GM21367 (cell line): ENCODE measurements at regions not wholly inside any gene's neighbourhood (a gene's known extent, or its start where the extent isn't known, plus 50 kb on each side); places are given as distances from the start of the nearest gene placed in this dataset.

Experiments used
- ATAC-seq: cut with Tn5 transposase; IDR thresholded peaks from one replicate; pipeline ENCODE4 v1.9.1; 2021; ENCODE audit not compliant: unreplicated experiment

DNA sequence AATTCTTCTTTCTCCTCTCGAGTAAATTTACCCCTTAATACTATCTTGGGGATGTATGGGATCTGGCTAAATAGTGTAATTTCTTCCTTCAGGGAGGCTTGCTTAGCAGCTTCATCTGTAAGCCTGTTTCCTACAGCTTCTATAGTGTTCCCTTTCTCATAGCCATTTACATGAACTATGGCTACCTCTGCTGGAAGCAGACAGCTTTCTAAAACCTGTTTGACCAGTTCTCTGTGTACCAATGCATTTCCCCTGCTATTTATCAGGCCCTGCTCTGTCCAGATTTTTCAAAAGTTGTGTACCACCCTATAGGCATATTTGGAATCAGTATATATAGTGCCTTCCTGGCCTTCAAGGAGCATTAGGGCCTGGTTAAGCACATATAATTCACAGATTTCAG, 113.6 kb upstream of the PCDH9 start:
- no peak for ATAC-seq

DNA sequence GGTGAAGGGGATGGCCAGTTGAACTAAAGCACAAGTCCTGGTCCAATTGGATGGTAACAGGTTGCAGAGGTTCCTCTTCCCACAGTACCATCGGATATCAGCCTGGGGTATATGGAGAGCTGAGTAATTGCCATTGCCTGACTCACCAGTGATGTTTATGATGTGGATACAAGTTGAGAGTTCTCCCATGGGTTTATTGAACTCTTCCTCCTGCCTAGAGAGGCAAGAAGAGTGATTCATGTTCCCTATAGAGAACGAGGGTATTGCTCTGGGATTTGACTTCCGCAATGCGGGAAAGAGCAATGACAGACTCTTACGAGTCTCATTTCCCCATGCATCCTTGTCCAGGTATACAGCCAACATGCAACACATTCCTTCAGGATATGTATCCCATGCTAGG, 111.3 kb upstream of the PCDH9 start:
- ATAC-seq = no peak

DNA sequence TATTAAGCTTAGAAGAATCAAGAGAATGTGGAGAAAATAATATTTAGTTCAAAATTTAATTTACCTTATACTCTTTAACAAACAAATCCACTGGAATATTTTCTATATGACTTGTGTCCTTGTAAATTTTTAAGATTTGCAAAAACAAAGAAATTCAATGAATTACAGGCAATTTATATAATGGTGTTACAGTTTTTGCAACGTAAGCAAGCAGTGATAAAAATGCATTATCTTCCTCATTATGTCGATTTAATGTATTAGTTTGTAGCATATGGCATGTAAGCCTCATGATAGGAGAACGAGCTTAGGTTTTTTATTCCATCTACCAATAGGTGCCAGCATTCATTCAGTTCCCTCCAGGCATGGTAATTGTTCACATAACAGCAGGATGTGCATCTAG, 100.0 kb upstream of the PCDH9 start:
- no peak for ATAC-seq

DNA sequence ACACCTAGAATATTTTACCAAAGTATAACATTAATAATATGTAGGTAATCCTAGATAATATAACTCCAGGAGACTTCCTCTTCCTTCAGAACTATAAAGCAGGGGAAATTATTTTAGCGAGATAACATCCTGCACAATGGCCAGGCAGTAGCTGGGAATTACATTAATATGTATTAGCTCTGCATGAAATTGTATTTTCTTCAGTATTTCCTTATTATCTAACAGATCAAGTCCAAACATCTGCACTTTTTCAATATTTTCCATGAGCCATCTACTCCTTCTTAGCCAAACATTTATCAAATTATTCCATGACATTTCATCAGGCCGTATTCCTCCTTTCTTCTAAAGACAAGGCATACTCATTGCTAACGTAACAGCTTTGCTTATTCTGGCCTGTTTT, 98.8 kb upstream of the PCDH9 start:
- no peak for ATAC-seq

DNA sequence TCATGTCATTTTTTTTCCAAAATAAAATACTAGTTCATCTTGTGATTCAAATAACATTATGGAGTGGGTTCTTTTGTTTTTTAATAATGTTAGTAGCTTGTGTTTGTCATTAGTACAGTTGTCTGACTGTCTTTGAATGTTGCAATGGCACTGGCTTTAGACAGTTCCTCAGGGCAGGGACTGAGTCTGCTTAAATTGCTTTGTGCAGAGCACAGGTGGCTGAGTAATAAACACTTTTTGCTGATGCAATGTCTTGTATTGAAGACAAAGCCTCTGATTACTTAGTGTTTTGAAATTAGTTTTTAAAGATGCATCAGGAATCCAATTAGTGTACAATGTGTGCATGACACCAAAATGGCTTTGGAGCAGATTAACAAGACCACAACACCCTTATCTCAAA, 88.7 kb upstream of the PCDH9 start:
- ATAC-seq = no peak

DNA sequence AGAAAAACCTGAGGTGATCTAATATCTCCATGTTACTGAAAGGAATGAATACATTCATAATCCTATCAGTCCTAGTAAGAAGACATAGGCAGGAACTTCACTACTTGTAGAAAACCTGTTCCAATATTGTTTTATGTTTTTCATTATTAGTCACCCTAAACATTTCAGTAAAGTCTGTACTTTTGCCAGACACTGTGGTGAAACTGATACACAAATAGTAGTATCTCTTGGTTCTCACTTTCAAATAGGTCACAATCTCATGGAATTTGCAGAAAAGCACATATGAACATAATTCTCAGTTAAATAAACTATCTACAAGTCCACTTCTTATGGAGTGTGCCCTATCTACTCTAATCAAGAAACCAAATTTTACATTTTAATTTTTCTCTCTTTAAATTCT, 88.3 kb upstream of the PCDH9 start:
- ATAC-seq = no peak

DNA sequence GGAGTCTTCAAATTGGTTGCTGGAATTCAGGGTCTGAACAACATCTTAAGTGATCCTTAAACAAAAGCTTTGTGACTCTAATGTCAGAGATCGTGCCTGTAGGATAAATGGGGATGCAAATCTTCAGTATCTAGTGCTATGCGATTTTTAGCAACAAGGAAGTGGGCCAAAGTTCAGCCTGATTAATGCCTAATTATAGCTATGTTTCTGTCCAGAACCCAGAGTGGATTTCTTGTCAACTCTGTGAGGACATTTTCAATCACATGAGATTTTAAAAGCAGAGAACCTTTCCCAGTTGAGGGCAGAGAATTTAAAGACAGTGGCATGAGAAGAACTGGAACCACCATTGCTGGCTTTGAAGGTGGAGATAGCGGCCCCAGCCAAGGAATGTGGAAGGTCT, 84.3 kb upstream of the PCDH9 start:
- ATAC-seq = no peak

DNA sequence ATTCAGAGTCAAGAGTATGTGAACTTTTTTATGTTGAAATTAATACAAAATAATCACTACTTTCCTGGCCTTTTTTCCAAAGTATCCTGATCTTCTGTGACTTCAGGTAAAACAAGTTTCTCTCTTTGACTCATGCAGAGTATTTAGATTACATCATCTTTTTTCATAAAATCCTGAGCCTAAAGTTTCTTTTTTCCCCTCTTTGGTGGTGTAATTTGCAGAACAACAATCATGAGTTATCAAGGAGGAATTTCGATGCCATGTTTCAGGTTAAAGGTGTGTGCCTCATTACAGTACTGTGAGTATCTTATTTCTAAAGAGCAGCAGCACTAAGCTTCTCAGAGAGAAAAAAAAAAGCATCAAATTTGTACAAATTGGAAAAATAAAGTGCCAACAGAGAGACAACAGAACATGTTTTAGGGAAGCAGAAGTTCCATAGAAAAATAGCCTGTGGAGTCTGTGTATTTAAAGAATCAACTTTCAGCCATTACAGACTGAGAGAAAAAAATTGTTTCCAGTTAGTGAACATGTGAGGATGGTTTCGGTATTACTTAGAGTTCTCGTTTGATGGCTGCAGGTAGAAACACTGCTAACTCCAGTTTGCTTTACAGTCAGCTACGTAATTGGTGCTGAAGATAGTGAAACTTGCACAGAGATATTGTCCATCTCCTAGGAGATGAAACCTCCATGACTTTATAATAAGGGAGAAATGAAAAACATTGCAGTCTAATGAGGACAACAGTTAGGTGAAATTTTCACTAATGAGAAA, 78.1 kb upstream of the PCDH9 start:
- ATAC-seq = no peak

DNA sequence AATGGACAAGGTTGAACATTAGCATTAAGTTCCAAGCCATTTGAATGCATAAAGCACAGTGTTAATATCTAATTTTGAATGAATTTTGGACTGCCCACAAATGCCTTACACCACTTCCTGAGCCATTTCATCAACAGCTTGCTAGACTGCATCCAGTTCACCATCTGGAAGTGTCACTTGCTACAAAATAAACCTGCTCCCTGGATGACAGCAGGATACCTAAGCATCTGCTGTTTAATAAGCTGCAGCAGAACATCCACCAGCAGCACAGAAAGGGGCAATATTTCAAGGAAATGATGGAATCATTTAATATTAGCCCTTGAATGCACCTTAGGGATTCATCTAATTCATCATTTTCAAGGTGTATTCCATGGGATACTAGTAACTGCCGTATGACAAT, 76.6 kb upstream of the PCDH9 start:
- ATAC-seq = no peak

DNA sequence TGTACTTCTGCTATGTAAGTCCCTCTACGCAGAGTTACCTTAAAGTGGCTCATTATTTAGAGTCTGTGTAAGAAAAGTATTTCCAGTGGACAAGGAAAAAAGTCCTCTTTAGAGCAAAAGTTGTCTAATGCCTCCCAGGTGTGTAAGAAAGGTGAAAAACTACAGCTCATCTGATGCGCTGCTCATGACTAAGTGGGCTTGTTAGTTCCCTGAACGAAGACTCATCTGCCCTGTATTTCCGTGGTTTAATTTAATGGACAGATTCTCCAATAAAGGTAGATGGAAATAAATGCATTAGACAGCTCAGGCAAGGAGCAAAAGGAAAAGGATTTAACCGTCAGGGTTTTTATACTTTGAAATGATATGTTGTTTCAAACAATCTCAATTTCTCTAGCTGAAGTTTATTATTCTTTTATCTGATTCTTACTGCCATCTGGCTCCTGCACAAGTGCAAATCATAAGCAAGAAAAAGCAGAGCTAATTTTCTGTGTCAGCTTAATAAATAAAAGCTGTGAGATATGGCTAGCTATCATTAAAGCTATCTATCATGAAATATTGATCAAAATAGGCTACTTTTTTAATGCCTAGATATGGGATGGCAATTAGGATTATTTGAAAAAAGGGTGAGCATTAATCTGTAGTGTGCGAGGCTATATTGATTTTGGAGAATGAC, 73.7 kb upstream of the PCDH9 start:
- ATAC-seq = no peak

DNA sequence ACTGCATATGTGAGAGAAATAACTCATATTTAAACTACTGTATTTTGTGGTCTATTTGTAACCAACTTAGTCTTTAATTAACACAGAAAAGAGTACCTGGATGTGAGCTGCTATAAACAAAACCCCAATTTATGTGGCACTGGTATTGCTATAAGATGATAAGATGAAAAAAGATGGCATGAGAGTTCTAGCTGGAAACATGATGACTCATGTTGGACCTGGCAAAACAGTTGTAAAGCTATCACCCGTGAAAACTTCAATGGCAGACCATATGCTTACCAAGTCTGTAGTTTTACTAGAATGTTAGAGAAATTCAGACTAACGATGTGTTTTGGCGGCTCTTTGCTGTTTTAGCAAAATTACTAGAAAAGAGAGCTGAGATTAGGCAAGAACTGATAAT, 69.6 kb upstream of the PCDH9 start:
- no peak for ATAC-seq

DNA sequence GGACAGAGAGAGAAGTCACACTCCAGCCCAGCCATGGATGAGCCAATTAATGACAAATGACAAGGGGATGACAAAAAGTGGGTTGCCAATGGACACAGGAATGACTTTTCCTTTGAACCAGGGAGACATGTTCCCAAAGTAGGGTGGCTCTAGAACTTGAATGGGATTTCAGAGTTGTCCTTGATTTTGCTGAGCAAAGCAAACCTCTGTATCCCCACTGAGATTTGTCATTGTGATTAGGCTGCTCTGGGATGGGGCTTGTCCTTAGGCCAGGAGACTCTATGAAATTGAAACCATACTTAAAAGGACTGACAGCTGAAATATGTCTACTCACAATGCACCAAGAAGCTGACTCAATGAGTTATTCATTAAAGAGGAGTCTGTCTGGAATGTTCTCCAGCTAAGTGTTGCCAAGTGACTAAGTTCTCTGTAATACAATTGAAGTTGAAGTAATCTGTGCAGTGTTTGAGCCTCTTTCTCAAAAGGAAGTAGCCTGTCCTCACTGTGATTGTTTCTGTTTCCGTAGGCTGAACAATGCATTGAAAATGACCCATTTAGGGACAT, 69.0 kb upstream of the PCDH9 start:
- no peak for ATAC-seq

DNA sequence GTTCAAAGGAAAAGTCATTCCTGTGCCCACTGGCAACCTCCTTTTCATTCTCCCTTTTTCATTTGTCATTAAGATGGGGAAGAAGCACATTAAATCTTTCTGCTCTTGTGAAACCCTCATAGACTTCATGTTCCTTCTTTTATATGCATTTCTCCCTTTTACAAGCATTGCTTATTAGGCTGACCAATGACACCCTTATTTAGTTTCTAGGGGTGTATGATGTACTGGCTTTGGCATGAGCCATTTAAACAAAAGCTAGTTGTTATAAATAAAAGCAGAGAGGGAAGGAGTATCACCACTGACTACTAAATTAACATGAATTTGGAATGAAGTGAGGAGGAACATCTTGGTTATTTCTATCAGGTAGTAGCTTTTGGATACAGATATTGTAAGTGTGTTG, 68.2 kb upstream of the PCDH9 start:
- no peak for ATAC-seq

DNA sequence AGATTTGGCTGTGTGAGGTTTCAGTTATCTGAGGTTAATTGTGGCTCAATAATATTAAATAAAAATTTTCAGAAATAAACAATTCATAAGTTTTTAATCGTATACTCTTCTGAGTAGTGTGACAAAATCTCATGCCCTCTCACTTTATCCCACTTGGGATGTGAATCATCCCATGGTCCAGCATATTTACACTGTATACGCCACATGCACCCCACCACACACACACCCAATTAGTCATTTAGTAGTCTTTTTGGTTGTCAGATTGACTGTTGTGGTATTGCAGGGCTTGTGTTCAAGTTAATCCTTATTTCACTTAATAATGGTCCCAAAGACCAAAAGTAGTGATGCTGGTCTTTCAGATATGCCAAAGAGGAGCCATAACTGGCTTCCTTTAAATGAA, 66.4 kb upstream of the PCDH9 start:
- no peak for ATAC-seq

DNA sequence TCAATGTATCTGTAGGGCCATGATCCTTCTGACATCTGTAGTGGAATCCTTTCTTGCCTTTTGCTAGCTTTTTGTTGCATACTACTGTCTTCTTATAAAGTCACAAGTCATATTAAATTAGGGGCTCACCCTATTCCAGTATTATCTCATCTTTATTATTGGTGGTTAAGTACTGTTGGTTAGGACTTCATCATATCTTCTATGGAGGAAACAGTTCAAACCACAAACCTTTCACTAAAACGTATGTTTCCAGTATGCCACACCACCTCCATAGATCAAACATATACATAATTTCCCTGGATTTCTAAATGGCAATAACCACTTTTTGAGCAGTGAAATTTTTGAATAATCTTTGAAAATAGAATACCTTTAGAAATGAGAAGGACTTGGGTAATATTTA, 62.8 kb upstream of the PCDH9 start:
- no peak for ATAC-seq

DNA sequence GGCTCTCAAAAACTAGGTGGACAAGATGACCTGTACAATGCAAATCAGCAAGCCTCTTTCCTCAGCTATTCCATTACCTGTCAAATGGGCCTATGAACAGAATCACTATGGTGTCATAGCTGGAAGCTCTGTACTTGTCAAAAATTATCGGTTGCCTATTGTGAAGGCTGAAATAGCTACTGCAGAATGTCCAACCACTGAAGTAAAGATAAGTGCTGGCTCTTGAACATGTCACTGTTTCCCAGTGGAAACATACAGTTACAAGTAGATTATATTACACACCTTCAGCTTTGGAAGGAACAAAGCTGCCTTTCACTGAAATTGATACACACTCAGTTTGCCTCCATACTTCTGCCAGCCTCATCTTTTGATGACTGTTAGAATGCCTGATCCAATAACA, 55.5 kb upstream of the PCDH9 start:
- ATAC-seq = no peak

DNA sequence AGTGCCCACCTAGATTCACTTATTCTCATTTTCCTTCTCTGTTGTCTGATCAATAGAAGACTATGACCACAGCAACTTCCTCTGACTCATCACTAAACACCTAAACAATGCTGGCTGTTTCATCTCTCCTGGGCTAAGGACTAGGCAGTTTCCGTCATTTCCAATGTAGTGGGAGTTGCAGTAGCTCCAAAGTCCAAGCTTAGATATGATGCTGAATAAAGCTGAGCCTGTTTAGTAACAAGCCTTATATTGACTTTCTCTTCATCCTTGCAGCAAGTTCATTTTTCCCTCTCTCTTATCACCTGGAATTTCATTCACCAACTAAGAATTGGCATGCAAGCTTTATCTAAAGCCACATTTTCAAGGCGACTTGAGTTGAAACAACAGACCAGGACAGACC, 53.5 kb upstream of the PCDH9 start:
- ATAC-seq = no peak

DNA sequence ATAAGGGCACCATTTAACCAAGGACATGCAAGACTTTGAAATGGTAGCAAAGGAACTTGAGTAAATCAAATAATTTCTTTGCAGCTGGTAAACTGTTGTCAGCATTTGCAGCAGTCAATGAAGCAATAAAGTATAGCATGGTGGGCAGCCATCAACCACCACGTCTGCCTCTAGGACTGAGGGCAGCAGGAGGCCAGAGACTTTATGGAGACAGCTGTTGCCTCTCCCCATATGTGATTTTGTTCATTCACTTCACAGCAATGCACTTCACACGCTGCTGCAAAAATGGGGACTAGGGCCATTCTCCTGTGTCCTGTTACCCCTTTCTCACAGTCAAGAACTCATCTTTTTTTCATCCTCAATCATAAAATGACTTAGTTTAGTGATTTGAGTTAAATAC, 51.3 kb upstream of the PCDH9 start:
- ATAC-seq = no peak
